HG03108 (cell line): ENCODE measurements at regions not wholly inside any gene's neighbourhood (a gene's known extent, or its start where the extent isn't known, plus 50 kb on each side); places are given as distances from the start of the nearest gene placed in this dataset.
"Not testable (repeated sequence)": the region's sequence is repeated elsewhere in the genome, so short reads cannot be mapped to it uniquely, and the experiment has no call there.

ENCODE experiments used
- ATAC-seq: cut with Tn5 transposase; IDR thresholded peaks from one replicate; pipeline ENCODE4 v1.9.1; 2021; ENCODE audit warnings: moderate library complexity; ENCODE audit not compliant: unreplicated experiment

DNA sequence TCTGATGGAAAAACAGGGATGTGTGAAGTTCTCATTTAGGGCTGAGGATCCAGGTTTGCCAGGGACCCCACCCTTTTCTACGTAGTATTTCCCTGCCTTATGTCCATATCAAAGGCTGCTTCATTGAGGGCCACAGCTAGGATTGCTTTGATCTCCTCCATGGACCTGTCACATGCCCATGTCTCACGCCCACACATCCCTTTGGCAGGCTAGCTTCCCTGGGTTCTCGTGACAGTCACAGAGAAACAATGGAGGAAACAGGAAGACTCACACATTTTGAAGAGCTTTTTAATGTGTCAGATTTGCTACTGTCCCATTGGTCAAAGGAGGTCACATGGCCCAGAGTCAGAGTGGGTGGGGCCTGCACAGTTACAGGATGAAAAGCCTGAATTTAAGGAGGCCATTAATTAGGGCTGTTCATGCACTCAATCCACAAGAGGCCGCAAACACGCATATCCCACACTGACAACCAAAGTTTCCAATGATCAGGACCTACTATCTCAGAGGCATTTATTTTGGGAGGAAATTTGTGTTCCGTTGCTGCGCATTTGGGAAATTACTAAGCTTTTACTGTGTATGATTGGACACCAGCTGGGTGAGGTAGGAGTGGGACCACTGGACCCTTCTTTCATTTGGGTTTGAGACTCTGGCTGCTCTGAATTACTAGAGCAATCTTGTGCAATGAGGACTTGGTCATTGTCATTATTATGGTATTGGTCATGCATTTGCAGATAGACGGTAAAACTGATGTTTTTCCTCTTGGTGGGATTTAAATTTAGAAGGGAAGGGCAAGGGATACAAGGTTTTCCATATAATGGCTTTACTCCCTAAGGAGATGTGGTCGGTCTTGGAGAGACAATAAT, 266.2 kb downstream of the KTN1 start:
- ATAC-seq, result no peak

DNA sequence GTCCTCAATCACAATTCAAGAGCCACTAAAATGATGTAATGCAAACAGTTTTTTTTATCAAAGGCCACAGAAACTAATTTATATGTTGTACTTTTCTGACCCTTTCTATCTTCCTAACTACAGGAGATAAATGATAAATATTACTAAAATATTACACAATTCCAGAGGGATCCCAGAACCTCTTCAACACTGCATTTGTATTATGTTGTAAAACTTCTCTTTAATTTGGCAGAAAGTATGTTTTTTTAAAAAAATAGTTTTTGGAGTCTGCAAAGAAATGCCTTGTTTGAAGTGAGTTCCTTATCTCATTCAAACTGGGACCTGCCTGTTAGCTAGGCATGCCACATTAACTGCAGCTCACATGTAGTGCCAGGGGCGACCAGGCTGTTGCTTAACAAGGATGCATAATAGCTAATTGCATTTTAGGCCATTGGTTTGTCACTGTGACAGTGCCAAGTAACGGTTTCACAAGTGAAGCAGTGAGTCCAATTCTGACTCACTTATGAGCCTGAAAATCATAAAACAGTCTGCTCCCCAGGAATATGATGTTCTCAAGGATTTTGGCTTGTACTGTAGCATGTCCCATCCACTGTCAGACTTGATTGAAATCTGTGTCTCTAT, 266.9 kb downstream of the KTN1 start:
- ATAC-seq, result no peak

DNA sequence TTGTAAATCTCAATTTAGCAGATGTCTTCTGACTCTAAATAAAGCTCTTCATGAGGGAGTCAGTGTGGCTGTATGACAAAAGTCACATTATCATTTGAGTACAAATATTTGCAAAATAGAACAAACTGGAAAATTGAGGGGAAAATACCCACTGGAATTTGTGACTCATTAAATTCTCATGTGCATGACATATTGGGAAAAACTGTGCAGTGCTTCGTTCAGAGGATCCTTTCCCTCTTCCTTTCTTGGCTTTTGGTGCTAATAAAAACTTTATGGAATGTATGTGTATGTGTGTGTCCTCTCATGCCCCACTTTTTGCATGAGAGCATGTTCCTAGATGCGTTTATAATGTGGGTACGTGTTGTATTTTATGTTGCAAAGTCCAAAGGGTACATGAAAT, 267.8 kb downstream of the KTN1 start:
- ATAC-seq, result no peak

GRCh38 chr14:55848964-55849363, 269.0 kb downstream of the KTN1 start:
- no peak for ATAC-seq

- ATAC-seq, result no peak
Measured at GRCh38 chr14:55849833-55850232, 268.4 kb upstream of the PELI2 start.

GRCh38 chr14:55850825-55851241, 267.4 kb upstream of the PELI2 start:
- ATAC-seq, result no peak

DNA sequence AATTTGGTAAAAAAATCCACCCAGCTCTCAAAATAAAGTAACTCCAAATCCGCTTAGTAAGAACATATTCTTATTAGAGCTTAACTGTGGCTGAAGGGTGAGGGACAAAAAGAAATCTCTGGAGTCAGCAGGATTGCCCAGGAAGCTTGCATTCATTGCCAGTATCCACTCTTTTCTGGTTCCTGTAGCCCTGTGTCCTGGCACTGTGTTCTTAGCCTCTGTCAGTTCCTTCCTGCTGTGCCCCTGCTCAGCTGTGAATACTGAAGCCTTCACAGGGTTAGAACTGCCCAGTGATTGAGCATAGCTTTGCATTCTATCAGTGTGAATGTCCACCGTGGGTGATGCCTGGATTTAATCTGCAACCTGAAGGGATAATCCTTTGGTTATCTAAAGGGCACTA, 266.9 kb upstream of the PELI2 start:
- ATAC-seq, result no peak

GRCh38 chr14:55851961-55852360, 266.2 kb upstream of the PELI2 start:
- ATAC-seq, result no peak

GRCh38 chr14:55855751-55856150, 262.5 kb upstream of the PELI2 start:
- ATAC-seq, result no peak

DNA sequence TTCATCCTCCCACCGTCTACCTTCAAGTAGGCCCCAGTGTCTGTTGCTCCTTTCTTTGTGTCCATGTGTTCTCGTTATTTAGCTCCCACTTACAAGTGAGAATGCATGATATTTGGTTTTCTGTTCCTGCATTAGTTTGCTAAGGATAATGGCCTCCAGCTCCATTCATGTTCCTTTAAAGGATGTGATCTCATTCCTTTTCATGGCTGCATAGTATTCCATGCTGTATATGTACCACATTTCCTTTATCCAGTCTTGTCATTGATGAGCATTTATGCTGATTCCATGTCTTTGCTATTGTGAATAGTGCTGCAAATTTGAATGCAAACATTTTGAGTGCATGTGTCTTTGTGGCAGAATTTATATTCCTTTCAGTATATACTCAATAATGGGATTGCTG, 259.6 kb upstream of the PELI2 start:
- ATAC-seq, result no peak

DNA sequence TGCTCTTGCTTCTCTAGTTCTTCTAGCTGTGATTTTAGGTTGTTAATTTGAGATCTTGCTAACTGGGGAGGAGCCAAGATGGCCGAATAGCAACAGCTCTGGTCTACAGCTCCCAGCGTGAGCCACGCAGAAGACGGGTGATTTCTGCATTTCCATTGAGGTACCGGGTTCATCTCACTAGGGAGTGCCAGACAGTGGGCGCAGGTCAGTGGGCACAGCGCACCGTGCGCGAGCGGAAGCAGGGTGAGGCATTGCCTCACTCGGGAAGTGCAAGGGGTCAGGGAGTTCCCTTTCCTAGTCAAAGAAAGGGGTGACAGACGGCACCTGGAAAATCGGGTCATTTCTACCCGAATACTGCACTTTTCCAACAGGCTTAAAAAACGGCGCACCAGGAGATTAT, 256.6 kb upstream of the PELI2 start:
- ATAC-seq, result not testable (repeated sequence)

GRCh38 chr14:55864890-55865655, 253.1 kb upstream of the PELI2 start:
- ATAC-seq, result no peak

DNA sequence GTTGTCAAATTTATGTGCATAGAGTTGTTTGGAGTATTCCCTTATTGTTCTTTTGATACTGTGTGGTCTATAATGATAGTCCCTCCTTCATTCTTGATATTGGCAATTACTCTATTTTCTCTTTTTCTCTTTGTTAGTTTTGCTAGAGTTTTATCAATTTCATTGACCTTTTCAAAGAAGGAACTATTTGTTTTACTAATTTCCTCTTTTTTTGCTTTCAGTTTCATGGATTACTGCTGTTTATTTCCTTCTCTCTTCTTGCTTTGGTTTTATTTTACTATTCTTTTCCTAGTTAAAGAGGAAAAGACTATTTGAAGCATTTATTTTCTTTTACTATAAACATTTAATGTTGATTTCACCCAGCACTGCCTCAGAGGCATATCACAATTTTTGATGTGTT, 250.9 kb upstream of the PELI2 start:
- no peak for ATAC-seq

DNA sequence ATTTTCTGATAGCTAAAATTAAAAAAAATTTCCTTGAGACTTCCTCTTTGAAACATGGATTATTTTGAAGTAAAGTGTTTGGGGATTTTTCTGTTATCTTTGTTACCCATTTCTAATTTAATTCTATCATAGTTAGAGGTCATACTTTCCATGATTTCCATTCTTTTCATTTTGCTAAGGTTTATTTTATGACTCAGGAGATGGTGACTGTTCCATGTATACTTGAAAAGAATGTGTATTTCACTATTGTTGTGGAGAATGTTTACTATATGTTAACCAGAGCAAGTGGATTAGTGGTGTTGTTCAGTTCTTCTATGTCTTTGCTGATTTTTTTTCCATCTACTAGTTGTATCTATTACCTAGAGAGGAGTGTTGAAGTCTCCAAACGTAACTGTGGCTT, 250.5 kb upstream of the PELI2 start:
- no peak for ATAC-seq

- no peak for ATAC-seq
Measured at GRCh38 chr14:55869397-55870049, 248.7 kb upstream of the PELI2 start.

GRCh38 chr14:55873169-55873568, 245.0 kb upstream of the PELI2 start:
- ATAC-seq, result no peak

- ATAC-seq, result no peak
Measured at GRCh38 chr14:55874785-55875184, 243.4 kb upstream of the PELI2 start.

- no peak for ATAC-seq
Measured at GRCh38 chr14:55877942-55878341, 240.3 kb upstream of the PELI2 start.

- ATAC-seq, result no peak
Measured at GRCh38 chr14:55881577-55882241, 236.5 kb upstream of the PELI2 start.

DNA sequence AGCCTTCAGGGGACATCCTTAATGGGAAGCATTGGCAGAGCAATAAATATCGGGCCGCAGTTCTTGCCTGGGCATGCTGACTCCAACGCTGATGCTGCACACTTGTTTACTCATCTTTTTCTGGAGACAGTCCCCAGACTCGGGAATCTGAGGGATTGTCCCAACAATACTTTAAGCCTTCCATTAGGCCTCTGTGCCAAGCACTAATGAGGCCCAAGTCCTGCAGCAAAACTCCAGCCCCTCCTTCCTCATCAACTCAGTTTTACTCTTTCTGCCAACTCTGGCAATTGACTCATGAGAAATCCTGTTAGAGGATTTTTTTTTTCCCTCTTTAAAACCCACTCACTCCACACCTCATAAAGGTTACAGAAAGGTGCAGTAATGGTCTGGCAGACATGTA, 233.4 kb upstream of the PELI2 start:
- no peak for ATAC-seq

DNA sequence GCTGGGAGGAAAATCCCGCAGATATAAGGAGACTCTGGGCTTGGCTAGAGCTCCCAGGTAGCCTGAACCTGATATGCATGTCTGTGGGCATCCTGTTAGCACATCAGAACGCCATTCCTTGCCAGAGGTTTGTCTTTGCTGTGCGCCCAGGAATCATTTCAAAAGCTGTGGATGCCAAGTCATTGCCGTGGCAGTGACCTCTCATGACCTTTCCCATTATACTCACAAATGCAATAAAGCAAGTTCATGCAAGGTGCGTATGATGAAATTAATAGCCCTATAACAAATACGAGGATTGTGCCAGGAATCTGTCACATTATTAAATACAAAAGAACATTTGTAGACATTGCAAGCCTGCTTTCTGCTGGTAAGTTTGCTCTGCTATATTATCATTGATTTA, 229.1 kb upstream of the PELI2 start:
- no peak for ATAC-seq
